Astrocyte of the spinal cord (primary cell): ENCODE measurements at regions not wholly inside any gene's neighbourhood (a gene's known extent, or its start where the extent isn't known, plus 50 kb on each side); places are given as distances from the start of the nearest gene placed in this dataset.

Source experiments
- DNase-seq: peaks from one replicate; pipeline ENCODE4 v3.0.0; 2011; ENCODE audit warnings: low read depth, low spot score
- H3K4me3 ChIP-seq: 2 replicates; pipeline ENCODE4 v1.5.1; 2011; ENCODE audit warnings: low read depth, mild to moderate bottlenecking, low read length, moderate library complexity
- CTCF ChIP-seq: IDR thresholded peaks from 2 replicates; pipeline ENCODE4 v1.5.1; 2012; ENCODE audit warnings: low read depth, mild to moderate bottlenecking, low read length, inconsistent platforms
- in situ Hi-C: cut with HindIII; loops from 2 replicates; pipeline ENCODE4 v1.10.0; 2017; ENCODE audit warnings: low sequenced_read_pairs

- in situ Hi-C loops: no loop called here
- no peak for TF ChIP-seq CTCF
- H3K4me3 ChIP-seq: no peak overlapping the region
- no peak for DNase-seq
Observed at GRCh38 chr3:80554304-80554703, 786.5 kb upstream of the ROBO1 start.

GRCh38 chr3:80553211-80553610 lies 785.4 kb upstream of the ROBO1 start:
- TF ChIP-seq CTCF: no peak
- in situ Hi-C loops: no loop called here
- DNase-seq: no peak
- H3K4me3 ChIP-seq: no peak overlapping the region

- in situ Hi-C loops: no loop called here
- no peak for TF ChIP-seq CTCF
- no peak overlapping the region for H3K4me3 ChIP-seq
- DNase-seq: no peak
Observed at GRCh38 chr3:80550174-80550573, 782.4 kb upstream of the ROBO1 start.

GRCh38 chr3:80549173-80549572 lies 781.4 kb upstream of the ROBO1 start:
- in situ Hi-C loops: no loop called here
- no peak overlapping the region for H3K4me3 ChIP-seq
- DNase-seq: no peak
- TF ChIP-seq CTCF: no peak

- in situ Hi-C loops: no loop called here
- H3K4me3 ChIP-seq: no peak overlapping the region
- no peak for TF ChIP-seq CTCF
- no peak for DNase-seq
Observed at GRCh38 chr3:80543154-80543553, 775.4 kb upstream of the ROBO1 start.

- in situ Hi-C loops: no loop called here
- TF ChIP-seq CTCF: no peak
- no peak for DNase-seq
- no peak overlapping the region for H3K4me3 ChIP-seq
Observed at GRCh38 chr3:80542456-80542855, 774.7 kb upstream of the ROBO1 start.

- in situ Hi-C loops: no loop called here
- no peak for DNase-seq
Observed at GRCh38 chr3:80537680-80538079, 769.9 kb upstream of the ROBO1 start.

More at GRCh38 chr3:80537680-80538079, 769.9 kb upstream of the ROBO1 start:
- no peak for TF ChIP-seq CTCF
- H3K4me3 ChIP-seq: no peak overlapping the region
